ENCODE measurements at regions not wholly inside any gene's neighbourhood (a gene's known extent, or its start where the extent isn't known, plus 50 kb on each side); places are given as distances from the start of the nearest gene placed in this dataset.
"Not testable (repeated sequence)": the region's sequence is repeated elsewhere in the genome, so short reads cannot be mapped to it uniquely, and the experiment has no call there.

DNA sequence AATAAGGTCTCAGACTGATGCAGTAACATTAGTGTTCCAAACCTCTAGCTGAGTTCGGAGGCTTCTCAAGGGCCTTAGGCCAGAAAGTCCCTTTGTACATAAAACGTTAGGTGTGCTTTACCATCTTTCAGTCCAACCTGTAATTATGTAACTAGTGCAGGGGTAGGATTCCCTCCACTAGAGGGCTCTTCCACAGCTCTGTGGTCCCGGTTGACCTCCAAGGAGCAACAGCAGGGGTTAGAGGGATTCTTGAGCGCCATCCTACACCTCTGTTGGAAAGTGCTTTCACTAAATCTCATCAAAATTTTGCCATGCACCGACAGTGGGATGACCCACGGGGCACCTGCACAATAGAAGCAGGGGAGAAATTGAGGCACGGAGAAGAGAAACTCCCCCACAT is 155.8 kb upstream of the LRP1B start:
- H3K36me3 Mint-ChIP-seq (ENCODE audit: low read depth): no peaks in the 10 kb centered on the region
- no peak overlapping the region for H3K27ac Mint-ChIP-seq
- no peaks in the 10 kb centered on the region for H3K9me3 Mint-ChIP-seq
- DNase-seq (no peak), ATAC-seq (no peak)
- H3K27me3 Mint-ChIP-seq: no peaks in the 10 kb centered on the region
- ChIA-PET POLR2A (no interaction called here), CTCF (no interaction called here)
- TF ChIP-seq, protein P1, sequence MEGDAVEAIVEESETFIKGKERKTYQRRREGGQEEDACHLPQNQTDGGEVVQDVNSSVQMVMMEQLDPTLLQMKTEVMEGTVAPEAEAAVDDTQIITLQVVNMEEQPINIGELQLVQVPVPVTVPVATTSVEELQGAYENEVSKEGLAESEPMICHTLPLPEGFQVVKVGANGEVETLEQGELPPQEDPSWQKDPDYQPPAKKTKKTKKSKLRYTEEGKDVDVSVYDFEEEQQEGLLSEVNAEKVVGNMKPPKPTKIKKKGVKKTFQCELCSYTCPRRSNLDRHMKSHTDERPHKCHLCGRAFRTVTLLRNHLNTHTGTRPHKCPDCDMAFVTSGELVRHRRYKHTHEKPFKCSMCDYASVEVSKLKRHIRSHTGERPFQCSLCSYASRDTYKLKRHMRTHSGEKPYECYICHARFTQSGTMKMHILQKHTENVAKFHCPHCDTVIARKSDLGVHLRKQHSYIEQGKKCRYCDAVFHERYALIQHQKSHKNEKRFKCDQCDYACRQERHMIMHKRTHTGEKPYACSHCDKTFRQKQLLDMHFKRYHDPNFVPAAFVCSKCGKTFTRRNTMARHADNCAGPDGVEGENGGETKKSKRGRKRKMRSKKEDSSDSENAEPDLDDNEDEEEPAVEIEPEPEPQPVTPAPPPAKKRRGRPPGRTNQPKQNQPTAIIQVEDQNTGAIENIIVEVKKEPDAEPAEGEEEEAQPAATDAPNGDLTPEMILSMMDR (IDR thresholded peaks at IDR 0.05): no peak
- H3K4me3 Mint-ChIP-seq: no peak overlapping the region
- intact Hi-C loops (cut with micrococcal nuclease): no loop called here
- H3K4me1 Mint-ChIP-seq (ENCODE audit: low read depth): no peaks in the 10 kb centered on the region

DNA sequence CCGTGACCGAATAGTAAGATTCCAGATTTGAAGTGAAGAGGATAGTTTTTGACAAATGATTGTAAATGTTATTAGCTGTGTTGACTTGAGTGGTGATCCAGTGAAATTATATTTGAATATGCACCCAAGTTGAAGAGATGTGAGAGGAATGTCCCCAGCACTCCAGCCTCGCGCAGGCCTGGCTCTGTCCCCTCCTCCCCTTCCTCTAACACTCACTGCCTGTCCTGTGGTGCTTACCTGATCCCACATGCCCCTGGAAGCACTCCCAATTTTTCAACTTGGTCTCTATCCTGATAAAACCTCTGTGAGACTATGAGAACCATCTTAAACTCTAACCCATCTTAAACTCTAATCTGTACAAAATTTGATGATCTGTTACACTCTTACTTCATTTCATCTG is 154.7 kb upstream of the LRP1B start:
- Mint-ChIP-seq H3K27me3 (no peaks in the 10 kb centered on the region), H3K36me3 (ENCODE audit: low read depth) (no peaks in the 10 kb centered on the region), H3K9me3 (no peaks in the 10 kb centered on the region), H3K4me1 (ENCODE audit: low read depth) (no peaks in the 10 kb centered on the region), H3K27ac (no peak overlapping the region), H3K4me3 (no peak overlapping the region)
- ATAC-seq (no peak), DNase-seq (no peak)
- TF ChIP-seq, protein P1 (IDR thresholded peaks at IDR 0.05): no peak
- ChIA-PET POLR2A (no interaction called here), CTCF (no interaction called here)
- intact Hi-C loops (cut with micrococcal nuclease): no loop called here

DNA sequence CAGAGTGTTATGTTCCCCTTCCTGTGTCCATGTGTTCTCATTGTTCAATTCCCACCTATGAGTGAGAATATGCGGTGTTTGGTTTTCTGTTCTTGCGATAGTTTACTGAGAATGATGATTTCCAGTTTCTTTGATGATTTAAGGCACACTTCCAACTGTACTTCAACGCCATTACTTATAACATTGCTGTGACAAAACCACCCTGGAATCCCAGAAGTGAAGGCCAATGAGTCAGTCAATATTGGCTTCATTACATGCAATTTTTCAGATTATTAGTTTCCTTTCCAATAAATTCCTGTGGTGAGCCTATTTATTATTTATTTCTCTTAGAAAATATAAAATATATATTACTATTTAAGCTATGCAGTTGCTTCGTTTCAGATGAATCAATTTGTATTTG is 153.5 kb upstream of the LRP1B start:
- H3K27me3 Mint-ChIP-seq; H3K4me3 Mint-ChIP-seq; H3K27ac Mint-ChIP-seq; intact Hi-C loops (cut with micrococcal nuclease); CTCF ChIA-PET; DNase-seq; POLR2A ChIA-PET; H3K36me3 Mint-ChIP-seq (ENCODE audit: low read depth); H3K9me3 Mint-ChIP-seq; ATAC-seq; H3K4me1 Mint-ChIP-seq (ENCODE audit: low read depth): not testable (repeated sequence)

DNA sequence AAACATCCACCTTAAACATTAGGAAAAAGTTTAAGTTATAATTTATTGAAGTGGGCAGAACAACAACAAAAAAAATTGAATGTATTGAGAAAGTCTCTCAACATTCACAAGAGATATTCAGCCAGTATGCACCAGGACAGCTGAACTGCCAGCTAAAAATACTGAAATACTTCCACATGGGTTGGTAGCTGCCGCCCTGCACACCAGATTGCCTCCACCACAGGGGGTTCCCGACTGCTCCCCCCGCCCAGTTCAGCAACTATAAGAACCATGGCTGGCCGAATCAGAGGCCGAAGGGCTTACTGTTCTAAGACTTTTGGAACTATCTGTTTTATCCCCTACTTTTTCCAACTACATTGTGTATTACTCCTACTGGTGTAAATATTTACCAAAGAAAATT is 150.0 kb upstream of the LRP1B start:
- ChIA-PET POLR2A (no interaction called here), CTCF (no interaction called here)
- no peaks in the 10 kb centered on the region for H3K4me1 Mint-ChIP-seq (ENCODE audit: low read depth)
- ATAC-seq (no peak), DNase-seq (no peak)
- intact Hi-C loops (cut with micrococcal nuclease): no loop called here
- no peak overlapping the region for H3K27ac Mint-ChIP-seq
- TF ChIP-seq, protein P1 (IDR thresholded peaks at IDR 0.05): no peak
- no peak overlapping the region for H3K4me3 Mint-ChIP-seq
- H3K9me3 Mint-ChIP-seq: no peaks in the 10 kb centered on the region
- H3K27me3 Mint-ChIP-seq: no peaks in the 10 kb centered on the region
- no peaks in the 10 kb centered on the region for H3K36me3 Mint-ChIP-seq (ENCODE audit: low read depth)

DNA sequence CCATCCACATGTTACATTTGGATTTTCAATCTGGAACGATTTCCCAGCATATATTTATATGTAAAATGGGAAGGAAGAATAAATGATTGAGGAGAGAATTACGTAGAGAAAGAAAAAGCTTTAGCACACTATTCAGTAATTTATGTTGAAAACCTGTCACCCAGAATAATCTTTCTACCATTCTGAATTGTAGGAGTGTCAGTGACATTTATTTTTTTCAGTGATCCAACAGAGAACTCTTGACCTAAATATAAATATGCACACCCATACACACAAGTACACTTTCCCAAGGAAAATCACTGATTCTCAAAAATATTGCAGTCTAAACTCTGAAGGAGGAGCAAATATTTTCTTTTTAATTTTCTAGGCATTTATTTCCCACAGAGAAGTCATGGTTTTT is 140.2 kb upstream of the LRP1B start:
- Mint-ChIP-seq H3K4me3 (no peak overlapping the region), H3K27me3 (no peaks in the 10 kb centered on the region), H3K4me1 (ENCODE audit: low read depth) (no peaks in the 10 kb centered on the region), H3K36me3 (ENCODE audit: low read depth) (no peaks in the 10 kb centered on the region), H3K27ac (no peak overlapping the region), H3K9me3 (peaks cover 2% of the 10 kb centered on the region)
- ChIA-PET POLR2A (no interaction called here), CTCF (no interaction called here)
- ATAC-seq: no peak
- no peak for DNase-seq
- TF ChIP-seq, protein P1 (IDR thresholded peaks at IDR 0.05): no peak
- intact Hi-C loops (cut with micrococcal nuclease): no loop called here

DNA sequence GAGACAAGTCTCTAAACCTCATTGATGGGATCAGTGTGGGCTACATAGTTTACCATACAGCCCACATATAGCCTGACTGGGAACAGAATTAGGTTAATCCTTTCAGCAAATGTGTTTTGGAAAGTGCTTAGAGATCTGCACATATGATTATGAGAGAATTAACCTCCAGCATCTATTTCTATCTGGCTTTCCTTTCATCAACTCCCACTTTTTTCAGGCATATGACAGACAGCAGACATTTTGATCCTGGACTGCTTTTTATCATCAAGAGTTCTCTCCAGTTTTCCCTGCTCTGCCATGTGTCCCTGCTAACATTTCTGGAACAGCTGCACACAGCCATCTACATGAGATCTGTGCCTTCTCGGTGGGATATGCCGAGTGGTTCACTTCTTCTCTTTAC is 139.5 kb upstream of the LRP1B start:
- ChIA-PET CTCF (no interaction called here), POLR2A (no interaction called here)
- intact Hi-C loops (cut with micrococcal nuclease): no loop called here
- DNase-seq (no peak), ATAC-seq (no peak)
- peaks cover 2% of the 10 kb centered on the region for H3K9me3 Mint-ChIP-seq
- H3K4me3 Mint-ChIP-seq: no peak overlapping the region
- no peak overlapping the region for H3K27ac Mint-ChIP-seq
- TF ChIP-seq, protein P1 (IDR thresholded peaks at IDR 0.05): no peak
- no peaks in the 10 kb centered on the region for H3K4me1 Mint-ChIP-seq (ENCODE audit: low read depth)
- no peaks in the 10 kb centered on the region for H3K36me3 Mint-ChIP-seq (ENCODE audit: low read depth)
- H3K27me3 Mint-ChIP-seq: no peaks in the 10 kb centered on the region
